HG03521 (cell line): ENCODE measurements at regions not wholly inside any gene's neighbourhood (a gene's known extent, or its start where the extent isn't known, plus 50 kb on each side); places are given as distances from the start of the nearest gene placed in this dataset.
A peak's percentile ranks its signal among the peaks of the same experiment; 100 is the strongest.

Source experiments
- ATAC-seq: cut with Tn5 transposase; IDR thresholded peaks from one replicate; pipeline ENCODE4 v1.9.1; 2021; ENCODE audit warnings: mild to moderate bottlenecking, moderate library complexity; ENCODE audit not compliant: unreplicated experiment

DNA sequence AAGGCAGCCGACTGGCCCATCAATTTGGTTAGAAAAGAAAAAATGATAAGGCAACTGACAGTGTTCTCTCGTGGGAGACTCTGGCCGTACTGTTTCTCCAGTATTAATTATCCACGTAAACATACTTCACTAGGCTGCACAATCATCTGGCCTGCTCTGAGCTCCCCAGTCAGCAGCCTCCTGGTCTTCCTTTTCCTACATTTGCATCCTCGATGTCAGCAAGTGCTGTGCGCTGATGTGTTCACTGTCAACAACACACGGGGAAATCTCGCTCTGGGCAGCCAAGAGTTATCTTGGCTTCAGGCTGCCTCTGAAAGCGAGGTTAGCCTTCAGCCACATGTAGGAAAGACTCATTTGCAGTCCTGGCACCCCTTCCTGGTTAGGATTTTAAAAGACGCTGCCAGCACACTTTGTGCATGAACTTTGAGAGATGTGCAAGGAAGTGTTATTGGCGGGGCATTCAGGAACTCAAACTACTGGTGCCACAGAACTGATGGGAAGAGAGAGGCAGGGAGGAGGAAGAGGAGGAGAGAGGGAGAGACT is 460.5 kb upstream of the ARID1B start:
- ATAC-seq, result no peak

DNA sequence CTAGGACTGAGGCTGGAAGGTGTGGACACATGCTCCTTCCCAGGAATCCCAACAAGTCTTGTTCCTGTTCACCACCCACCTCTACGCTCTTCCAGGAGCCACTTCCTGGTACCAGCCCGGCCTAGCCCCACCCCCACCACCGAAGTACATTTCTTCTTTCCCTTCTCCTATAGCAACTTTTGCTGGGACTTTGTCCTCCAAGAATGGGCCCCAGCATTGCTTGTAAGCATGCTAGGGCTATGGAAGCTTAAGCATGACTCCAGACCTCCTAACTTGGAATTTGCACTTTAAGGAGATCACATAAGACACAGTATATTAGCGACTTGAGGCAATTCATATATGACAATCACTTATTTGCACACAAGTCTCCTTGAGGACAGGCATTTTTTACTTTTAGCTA is 462.0 kb upstream of the ARID1B start:
- no peak for ATAC-seq

DNA sequence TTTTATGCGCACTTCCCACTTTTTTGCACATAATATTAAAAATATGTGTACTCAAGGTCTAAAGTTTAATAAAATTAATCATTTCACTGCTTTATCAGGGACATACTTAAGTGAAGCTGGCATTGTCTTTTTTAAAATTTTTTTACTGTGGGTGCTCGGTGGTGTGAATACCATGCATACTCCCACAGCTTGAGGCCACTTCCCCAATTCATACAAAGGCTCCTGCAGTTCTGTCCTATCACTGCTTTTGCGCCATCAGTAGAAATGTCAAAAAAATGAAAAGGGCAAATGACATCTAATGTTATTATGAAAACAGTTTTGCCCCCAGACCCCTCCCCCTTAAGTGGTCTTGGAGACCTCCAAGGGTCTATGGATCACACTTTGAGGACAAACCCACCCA is 464.1 kb upstream of the ARID1B start:
- ATAC-seq, result no peak

DNA sequence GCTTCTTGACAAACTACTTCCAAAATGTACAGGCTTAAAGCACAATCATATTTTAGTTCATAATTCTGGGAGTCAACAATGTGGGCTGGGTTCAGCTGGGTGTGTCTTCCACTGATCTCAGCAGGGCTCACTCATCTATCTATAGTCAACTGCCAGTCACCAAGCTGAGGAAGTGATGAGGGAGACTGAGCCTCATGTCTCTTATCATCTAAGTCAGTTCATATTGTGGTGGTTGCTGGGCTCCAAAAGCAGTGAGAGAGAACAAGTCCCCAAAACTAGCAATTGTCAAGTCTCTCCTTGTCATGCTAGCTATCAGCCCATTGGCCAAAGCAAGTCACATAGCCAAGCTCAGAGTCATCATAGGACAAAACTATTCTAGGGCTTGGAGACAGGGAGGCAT is 465.9 kb upstream of the ARID1B start:
- no peak for ATAC-seq

DNA sequence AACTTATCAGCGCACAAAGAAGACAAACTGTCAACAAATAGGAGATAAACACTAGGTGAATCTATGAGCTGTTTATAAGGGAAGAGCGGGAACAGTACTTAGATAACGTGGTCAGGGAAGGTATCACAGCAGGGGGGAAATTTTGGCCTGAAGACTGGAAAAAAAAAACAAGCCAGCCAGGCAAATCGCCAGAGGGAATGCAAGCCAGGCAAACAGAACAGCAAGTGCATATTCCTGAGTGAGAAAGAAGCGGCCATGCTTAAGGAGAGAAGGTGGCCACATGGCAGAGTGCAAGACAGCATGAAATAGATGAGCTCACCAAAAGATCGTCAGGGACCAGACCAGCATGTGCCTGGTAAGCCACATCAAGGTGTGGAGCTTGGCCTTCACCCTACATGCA is 466.5 kb upstream of the ARID1B start:
- ATAC-seq, result no peak

DNA sequence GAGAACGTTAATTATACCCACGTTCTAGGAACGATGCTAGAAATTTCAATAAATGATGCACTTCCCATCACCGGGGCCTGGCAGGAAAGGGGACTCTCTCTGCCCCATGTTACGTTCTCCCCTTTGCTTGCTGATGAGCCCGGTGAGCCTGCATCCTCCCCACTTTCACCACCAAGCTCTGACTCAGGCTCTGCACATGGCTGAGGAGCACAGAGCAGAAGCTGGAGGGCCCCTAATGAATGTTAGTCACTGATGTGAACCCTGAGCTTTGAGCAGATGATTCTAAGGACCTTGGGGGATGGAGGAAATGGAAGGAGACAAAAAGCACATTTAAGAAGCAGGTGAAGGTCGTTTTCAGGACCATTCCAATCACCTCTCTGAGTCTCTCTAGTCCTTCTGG is 468.2 kb upstream of the ARID1B start:
- no peak for ATAC-seq

DNA sequence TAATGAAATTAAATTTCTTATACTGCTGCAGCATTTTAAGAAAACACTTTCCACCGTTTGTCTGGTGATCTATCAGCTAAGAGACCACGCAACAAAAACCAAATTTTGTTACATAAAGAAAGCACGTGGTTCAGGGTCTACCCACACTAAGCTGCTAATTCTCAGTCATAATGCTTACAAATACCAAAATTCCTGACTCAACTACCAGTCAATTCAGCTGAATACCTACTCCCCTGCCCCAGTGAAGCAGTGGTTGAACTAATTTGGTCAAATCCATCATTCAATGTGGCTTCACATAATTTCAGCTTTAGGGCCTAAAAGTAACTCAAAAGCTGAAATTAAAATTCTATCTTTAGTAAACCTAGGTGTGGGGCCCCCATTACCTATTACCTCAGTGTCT is 468.6 kb upstream of the ARID1B start:
- no peak for ATAC-seq

DNA sequence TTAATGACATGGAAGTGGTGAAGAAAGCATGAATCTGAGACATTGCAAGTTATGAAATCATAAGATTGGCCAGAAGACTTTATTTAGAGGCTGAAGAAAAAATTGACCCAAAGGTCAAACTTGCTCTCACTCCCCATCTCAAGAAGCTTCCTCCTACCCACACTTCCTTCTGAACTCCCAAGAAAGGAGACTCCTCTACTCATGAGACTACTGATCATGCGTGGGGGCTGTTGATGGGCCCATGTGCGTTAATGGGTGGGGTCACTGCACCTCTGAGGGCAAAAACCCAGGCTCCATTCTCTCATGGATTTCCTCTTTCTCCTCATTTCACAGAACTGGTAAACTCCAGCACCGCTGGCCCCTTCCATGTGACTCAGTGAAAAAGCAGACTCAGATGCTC is 470.6 kb upstream of the ARID1B start:
- ATAC-seq, result no peak

DNA sequence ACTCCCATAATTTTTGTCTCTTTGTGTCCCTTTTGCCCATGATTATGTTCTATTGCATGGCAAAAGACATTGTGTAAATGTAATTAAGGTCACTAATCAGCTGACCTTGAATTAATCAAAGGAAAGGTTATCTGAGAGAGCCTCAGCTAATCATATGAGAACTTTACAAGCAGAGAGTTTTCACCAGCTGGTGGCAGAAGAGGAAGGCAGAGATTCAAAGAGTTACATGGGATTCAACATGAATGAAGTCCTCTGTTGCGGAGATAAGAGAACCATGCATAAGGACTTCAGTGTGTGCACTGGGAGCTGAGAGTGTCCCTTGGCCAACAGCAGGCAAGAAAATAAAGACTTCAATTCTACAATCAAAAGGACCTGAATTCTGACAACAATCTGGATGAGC is 494.1 kb upstream of the ARID1B start:
- ATAC-seq, result no peak

DNA sequence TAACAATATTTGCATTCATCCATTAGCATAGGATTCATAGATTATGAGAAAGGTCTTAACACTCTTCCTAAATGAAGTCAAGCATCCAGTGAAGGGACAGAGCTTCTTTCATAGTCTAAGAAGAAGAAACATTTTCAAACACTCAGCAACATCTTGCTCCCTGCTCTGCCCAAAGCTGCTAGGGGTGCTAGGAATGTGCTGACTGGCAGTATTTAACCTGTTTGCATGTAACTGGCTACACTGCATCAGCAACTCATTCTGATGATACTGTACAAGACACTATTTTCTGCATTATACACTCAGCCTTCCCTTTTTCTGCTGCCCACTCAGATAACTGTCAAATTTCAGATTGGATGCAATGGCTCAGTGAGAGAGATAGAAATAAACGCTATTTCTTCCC is 495.1 kb upstream of the ARID1B start:
- no peak for ATAC-seq

DNA sequence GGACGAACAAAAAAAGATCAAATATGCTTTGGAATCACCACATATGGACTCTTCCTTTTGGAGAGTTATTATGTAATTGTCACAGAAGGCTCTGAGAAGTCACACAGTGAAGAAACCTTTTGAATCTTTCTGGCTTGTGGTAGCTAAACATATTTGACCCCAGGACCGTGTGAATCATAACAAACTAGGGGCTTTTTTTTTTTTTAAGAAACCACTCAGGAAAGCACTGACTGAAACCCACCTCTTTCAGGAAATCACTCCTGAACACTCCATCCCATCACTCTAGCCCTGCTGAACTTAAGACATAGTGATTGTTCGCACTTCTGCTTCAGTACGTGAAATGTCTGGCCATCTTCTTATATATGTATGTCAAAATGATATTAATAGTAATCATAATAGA is 495.9 kb upstream of the ARID1B start:
- no peak for ATAC-seq

DNA sequence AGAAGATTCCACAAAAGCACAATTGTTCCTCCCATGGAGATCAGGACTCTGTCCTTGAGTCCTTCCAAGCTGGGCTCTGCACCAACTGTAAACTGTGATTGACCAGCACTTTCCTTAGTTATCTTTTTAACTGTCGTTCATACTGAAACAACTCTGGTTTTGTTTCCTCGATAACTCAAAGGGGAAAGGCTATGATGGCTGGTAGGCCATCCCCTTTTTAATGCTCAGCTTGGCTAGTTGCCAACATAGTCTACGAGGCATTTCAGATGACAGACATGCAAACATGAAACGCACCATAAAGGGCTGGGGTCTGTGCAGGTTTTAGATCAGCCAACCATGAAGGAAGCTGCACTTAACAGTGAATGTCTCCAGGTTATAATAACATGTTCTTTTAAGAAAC is 497.1 kb upstream of the ARID1B start:
- ATAC-seq, result no peak

DNA sequence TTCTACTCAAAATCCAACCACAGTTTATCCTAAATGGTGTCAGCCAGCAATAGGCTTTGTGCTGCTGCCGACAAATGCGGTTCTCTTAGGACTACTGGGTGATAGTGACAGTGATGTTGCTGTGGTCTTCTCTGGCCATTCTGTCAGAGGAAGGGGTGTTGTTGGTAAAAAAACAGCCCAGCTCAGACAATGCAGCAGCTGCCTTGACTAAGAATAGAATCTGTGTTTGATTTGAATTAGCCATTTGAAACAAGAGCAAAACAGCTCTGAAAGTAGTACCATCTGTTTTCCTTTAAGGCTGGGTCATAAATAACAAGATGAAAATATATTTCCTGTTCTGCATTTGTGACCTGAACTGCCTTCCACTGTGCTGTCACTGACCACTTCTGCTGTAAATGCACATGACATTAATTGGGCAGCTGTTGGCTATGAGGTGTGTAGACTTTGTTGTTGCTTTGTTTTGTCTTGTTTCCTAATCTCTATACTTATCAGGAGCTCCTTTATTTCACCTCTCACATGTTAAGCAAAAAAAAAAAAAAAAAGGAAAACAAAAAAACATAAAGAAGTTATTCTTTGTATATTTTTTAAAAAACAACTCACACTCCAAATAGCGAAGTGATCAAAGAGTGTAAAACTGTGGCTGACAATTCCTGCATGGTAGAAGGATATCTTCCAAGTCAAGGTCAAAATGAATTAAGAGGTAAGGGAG is 497.8 kb upstream of the ARID1B start:
- peak; percentile 70 for ATAC-seq

DNA sequence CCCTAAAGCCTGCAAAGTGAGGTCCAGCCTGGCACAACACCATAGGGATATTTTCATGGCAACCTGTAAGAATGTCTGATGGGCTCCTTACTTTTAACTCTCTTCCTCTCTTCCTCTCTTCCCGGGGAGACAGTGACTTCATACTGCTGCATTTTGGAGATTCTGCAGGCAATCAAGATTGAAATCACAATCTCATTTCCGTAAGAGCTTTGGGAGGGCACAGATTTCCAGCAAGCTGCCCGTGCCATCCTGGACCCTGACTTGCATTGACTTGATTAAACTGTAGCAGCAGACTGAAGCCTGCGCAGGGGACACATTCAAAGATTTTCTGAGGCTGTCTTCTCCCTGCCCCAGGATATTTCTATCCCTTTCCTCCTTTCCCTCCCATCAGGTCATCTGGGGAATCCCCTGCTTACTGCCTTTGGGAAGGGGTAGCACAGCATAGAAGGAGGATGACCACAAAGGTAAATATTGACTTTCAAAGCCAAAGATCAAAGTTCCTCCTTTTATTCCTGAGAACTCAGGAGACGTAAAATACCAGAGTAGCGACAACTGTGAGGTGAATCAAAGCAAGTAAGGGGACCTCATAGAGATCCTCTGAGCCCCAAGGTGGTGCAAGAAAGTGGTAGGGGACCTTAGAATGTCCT is 504.0 kb upstream of the ARID1B start:
- ATAC-seq, result no peak

DNA sequence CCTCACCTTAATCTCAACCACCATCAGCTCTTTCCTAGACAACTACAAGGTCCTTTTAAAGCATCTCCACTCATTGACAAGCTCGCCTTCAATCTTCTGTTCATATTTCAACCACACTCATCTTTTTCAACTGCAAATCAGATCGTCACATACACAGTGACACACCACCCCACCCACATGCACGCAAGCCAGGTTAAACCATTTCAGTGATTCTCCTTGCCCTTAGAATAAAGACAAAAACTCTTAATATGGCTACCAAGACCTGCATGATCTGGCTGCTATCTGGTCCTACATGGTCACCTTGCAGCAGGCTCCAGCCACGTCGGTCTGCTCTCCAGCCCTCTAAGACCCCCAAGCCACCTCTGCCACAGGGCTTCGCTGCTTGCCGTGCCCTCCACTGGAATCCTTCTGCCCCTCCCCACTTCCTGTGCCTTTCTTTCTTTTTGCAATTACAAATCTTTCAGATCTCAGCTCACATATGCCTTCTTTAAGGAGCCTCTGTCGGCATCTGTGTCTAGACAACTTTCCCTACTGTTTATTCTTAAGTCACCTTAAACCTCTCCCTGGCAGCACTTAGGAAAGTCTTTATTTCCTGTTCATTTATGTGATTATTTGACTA is 507.3 kb upstream of the ARID1B start:
- ATAC-seq, result no peak

DNA sequence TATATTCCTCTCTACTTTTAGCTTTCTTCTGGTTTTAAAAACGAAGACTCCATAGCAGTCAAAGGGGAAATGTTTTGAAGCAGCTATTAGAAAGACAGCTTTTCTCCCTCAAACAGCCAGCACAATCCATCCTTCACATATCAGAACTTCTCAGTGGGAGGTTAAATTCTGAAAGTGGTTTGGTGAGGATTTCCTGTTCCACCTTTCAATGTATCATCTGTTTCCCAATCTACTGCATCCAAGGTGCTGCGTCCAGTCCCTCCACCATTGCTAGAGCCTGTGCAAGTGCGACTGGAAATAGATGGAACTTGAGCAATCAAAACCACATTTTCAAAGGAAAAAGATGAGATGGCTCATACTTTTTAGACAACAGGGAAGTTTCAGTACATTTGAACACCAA is 508.3 kb upstream of the ARID1B start:
- no peak for ATAC-seq

DNA sequence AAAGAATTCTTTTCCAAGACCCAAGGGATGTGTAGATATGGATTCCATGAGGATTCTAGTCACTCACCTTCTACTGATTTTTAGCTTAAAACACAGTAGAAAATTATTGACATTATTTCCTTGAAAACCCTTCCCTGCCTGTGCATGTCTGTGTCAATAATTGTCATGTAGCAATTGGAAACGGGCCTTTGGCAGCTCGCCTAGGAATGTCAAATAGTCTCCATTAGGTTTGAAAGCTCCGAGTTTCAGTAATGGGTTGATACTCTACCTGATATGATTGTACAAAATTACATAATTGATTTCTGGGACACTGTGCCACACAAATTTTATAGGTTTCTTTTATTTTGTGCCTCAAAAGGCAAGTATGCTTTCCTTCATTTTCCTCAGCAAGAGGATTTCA is 515.2 kb upstream of the ARID1B start:
- ATAC-seq, result no peak

DNA sequence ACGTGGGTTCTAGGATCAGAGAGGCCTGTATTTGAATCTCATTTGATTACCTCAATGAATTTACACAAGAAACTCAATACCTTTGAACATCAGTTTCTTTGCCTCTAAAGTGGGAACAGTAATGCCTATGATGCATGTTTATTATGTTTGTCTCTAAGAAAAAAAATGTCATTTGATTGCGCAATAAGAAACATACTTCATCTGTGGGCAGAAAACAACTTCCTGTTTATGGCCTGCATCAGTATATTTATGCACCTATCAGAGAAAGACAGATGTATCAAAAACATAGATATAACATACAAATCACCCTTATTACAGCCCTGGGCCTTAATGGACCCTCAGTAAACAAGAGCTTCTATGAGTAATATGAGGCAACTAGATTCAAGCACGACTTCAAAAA is 516.4 kb upstream of the ARID1B start:
- ATAC-seq, result no peak

DNA sequence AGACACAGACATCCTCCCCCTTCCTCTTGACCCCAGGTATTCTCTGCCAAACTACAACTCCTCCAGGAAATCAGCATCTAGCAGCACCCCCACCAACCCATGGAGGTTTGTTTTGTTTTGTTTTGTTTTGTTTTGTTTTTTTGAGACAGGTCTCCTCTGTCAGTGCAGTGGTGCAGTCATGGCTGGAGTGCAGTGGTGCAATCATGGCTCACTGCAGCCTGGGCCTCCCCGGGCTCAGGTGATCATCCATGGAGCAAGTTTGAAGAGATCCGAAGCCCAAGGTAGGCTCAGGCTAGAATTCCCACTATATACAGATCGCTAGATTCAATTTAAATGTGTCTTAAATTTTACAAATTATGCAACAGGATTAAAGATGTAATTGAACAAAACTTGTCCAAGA is 518.2 kb upstream of the ARID1B start:
- ATAC-seq, result no peak

DNA sequence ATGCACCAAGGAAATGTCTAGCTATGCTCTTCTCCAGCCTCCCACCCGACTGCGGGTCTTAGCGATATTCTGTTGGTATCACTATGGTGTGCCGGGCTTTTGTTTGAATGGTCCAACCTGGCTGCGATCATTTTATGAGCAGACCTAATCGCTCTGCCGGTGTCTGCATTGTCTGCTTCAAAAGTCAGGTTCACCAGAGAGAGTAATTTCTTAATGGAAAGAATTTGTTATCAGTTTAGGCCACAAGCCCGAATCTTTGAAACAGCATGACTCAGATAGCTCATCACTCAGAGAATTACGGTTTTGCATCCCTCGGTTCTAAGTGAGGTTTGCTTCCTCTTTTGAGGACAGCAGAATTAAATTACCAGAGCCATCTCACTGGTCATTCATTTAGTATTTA is 521.0 kb upstream of the ARID1B start:
- no peak for ATAC-seq

DNA sequence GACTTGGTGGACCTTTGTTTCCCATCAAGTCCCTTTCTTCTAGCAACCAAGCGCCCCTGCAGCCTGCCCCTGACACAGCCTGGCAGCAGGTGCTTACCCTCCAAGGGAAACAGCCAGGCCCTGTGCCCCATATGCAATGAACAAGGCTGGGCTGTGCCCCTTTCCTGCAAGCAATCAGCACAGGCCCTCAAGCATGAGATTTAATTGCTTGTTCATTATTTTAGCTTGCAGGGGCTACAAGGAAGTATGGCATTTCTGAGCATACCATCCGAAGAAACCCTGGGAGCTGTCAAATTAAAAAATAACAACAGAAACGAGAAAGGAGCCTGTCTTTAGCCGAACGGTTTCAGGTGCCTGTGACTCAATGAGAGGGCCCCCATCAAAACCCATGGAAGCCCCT is 522.9 kb upstream of the ARID1B start:
- no peak for ATAC-seq

DNA sequence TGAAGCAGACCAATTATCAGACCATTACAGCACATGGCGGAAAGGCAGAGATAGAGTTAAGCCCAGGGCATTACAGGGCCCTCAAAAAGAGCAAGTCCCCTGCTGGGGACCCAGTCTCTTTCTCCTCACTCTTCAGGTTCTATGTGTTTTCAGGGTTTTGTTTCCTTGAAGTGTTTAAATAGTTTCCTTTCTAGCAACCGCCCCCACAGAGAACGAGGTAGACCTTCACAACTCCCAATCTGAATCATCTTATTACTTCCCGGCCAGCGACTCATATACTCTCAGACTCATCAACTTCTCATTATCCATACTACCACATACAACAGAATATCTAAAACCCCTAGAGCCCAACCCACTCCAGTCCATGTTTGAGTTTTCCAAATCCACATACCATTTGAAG is 526.6 kb upstream of the ARID1B start:
- no peak for ATAC-seq
